ENCODE measurements at regions not wholly inside any gene's neighbourhood (a gene's known extent, or its start where the extent isn't known, plus 50 kb on each side); places are given as distances from the start of the nearest gene placed in this dataset.
"Not testable (repeated sequence)": the region's sequence is repeated elsewhere in the genome, so short reads cannot be mapped to it uniquely, and the experiment has no call there.

DNA sequence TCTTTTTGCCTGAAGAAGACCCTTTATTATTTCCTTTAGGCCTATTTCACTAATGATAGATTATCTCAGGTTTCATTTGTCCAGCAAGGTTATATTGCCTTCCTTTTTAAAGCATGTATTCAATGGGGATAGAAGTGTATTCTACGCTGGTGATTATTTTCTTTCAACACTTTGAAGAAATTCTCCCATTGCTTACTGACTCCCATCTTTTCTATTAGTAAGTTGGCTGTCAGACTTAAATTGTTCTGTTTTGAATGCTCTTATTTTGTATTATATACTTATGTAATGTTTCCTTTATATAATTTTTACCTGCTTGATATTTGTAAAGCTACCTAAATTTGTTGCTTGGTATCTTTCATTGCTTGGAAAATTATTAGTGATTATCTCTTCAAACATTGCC lies 445.1 kb upstream of the RASGRP1 start:
- no peak for DNase-seq (ENCODE audit: extremely low spot score)
- POLR2A ChIA-PET = no interaction called here
- TF ChIP-seq, protein P1, sequence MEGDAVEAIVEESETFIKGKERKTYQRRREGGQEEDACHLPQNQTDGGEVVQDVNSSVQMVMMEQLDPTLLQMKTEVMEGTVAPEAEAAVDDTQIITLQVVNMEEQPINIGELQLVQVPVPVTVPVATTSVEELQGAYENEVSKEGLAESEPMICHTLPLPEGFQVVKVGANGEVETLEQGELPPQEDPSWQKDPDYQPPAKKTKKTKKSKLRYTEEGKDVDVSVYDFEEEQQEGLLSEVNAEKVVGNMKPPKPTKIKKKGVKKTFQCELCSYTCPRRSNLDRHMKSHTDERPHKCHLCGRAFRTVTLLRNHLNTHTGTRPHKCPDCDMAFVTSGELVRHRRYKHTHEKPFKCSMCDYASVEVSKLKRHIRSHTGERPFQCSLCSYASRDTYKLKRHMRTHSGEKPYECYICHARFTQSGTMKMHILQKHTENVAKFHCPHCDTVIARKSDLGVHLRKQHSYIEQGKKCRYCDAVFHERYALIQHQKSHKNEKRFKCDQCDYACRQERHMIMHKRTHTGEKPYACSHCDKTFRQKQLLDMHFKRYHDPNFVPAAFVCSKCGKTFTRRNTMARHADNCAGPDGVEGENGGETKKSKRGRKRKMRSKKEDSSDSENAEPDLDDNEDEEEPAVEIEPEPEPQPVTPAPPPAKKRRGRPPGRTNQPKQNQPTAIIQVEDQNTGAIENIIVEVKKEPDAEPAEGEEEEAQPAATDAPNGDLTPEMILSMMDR (IDR thresholded peaks at IDR 0.05; ENCODE audit: control extremely low read depth, extremely low read depth, low read depth, missing control alignments) = no peak
- CTCF ChIA-PET = no interaction called here

GRCh38 chr15:39011066-39011465 lies 446.5 kb upstream of the RASGRP1 start:
- DNase-seq (ENCODE audit: extremely low spot score); POLR2A ChIA-PET: not testable (repeated sequence)
- CTCF ChIA-PET = interaction anchor here (1.1 to 1.5 kb wide), 2 partner anchors 14 to 49 kb away, joined by 3 read pairs; no protein-coding TSS in a partner anchor

- no peak for DNase-seq (ENCODE audit: extremely low spot score)
- POLR2A ChIA-PET = no interaction called here
- TF ChIP-seq, protein P1 (IDR thresholded peaks at IDR 0.05; ENCODE audit: control extremely low read depth, extremely low read depth, low read depth, missing control alignments) = no peak
- CTCF ChIA-PET = no interaction called here
Measured at GRCh38 chr15:39013262-39013661, 448.6 kb upstream of the RASGRP1 start.

- POLR2A ChIA-PET = no interaction called here
Measured at GRCh38 chr15:39014682-39015081, 450.1 kb upstream of the RASGRP1 start.

DNA sequence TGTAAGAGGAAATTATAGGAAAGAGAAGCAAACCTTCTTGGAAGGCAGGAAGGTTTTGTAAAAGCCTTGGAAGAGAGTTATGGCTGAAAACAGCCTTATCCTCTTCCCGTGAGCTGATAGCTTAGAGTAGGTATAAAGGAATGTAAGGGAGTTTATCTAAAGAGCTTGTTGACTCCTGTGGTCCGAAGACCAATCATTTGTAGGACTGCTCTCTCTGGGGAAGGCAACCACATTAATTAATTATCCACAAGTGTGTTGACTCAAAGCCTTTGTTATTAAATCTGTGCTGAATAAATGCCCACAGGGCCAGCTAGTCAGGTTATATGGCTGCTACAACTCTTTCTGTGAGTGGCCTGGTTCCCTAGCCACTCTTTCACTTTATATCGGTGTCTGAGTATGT lies 452.1 kb upstream of the RASGRP1 start:
- DNase-seq (ENCODE audit: extremely low spot score) = no peak
- ChIA-PET POLR2A (no interaction called here), CTCF (no interaction called here)
- TF ChIP-seq, protein P1 (IDR thresholded peaks at IDR 0.05; ENCODE audit: control extremely low read depth, extremely low read depth, low read depth, missing control alignments) = no peak

More at GRCh38 chr15:39014682-39015081, 450.1 kb upstream of the RASGRP1 start:
- CTCF ChIA-PET = no interaction called here
- DNase-seq (ENCODE audit: extremely low spot score) = no peak
- TF ChIP-seq, protein P1 (IDR thresholded peaks at IDR 0.05; ENCODE audit: control extremely low read depth, extremely low read depth, low read depth, missing control alignments) = no peak

- DNase-seq (ENCODE audit: extremely low spot score) = no peak
- CTCF ChIA-PET = interaction anchor here (1.0 kb wide), 2 partner anchors 12 kb away, joined by 3 to 4 read pairs; no protein-coding TSS in a partner anchor
- TF ChIP-seq, protein P1 (IDR thresholded peaks at IDR 0.05; ENCODE audit: control extremely low read depth, extremely low read depth, low read depth, missing control alignments) = no peak
- POLR2A ChIA-PET = no interaction called here
Measured at GRCh38 chr15:39018966-39019365, 454.4 kb upstream of the RASGRP1 start.

DNA sequence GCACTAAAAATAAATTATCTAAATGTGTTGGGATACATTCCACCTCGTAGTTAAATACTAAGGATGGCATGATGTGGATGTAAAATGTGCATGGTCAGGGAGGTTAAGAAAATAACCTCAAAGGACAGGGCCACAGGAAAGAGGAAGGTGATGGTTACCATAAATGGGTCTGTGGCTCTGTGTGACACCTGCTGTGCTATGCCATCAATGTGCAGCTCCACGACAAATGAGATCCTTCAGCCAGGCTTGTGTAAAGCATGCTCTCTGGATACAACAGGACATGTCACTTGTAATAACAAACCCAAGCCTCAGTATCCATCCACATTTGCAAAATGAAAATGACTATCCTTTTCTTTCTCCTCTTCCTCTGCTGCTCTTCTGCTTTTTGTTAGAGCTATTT lies 456.7 kb upstream of the RASGRP1 start:
- TF ChIP-seq, protein P1 (IDR thresholded peaks at IDR 0.05; ENCODE audit: control extremely low read depth, extremely low read depth, low read depth, missing control alignments) = no peak
- CTCF ChIA-PET = no interaction called here
- POLR2A ChIA-PET = no interaction called here
- no peak for DNase-seq (ENCODE audit: extremely low spot score)

All from GM10248 (cell line).